A549 (cell line): ENCODE measurements at regions not wholly inside any gene's neighbourhood (a gene's known extent, or its start where the extent isn't known, plus 50 kb on each side); places are given as distances from the start of the nearest gene placed in this dataset.

Experiments
- CEBPB ChIP-seq, 2 experiments: fragments of >200 bp in 1 of 2; sonication (Bioruptor Twin) in 1 of 2; formaldehyde crosslinking in 1 of 2; IDR thresholded peaks; 2 replicates each; pipeline ENCODE4 v1.6.1; 2012 to 2016
- EP300 ChIP-seq, 2 experiments: fragments of >200 bp; sonication (Bioruptor Twin); formaldehyde crosslinking; IDR thresholded peaks; 2 replicates in 1 of 2; 3 replicates in 1 of 2; pipeline ENCODE4 v1.6.1; 2016 to 2017
- HOXA7 ChIP-seq: fragments of 250-450 bp; sonication (Bioruptor Pico); IDR thresholded peaks from 2 replicates; pipeline ENCODE4 v1.5.0; 2020; ENCODE audit warnings: mild to moderate bottlenecking, moderate library complexity
- MAZ ChIP-seq: fragments of 150-350 bp; IDR thresholded peaks from 2 replicates; pipeline ENCODE4 v1.6.1; 2014; ENCODE audit warnings: antibody characterized with exemption, low read depth, low read length, borderline replicate concordance
- MYC ChIP-seq: IDR thresholded peaks from 2 replicates; pipeline ENCODE4 v1.6.1; 2012; ENCODE audit warnings: mild to moderate bottlenecking, inconsistent platforms, low read length, improper control_type of control experiment, borderline replicate concordance
- NFE2L2 ChIP-seq: fragments of 150-350 bp; conservative IDR thresholded peaks from 2 replicates; pipeline ENCODE4 v1.6.1; 2014; ENCODE audit warnings: low read length
- POLR2A ChIP-seq: IDR thresholded peaks from 2 replicates; pipeline ENCODE4 v1.6.1; 2012; ENCODE audit warnings: mild to moderate bottlenecking, low read length
- RAD21 ChIP-seq, 2 experiments: fragments of >200 bp in 1 of 2; sonication (Bioruptor Twin) in 1 of 2; formaldehyde crosslinking in 1 of 2; IDR thresholded peaks in 1 of 2; conservative IDR thresholded peaks in 1 of 2; 2 replicates in 1 of 2; 3 replicates in 1 of 2; pipeline ENCODE4 v1.6.1; 2012 to 2018; ENCODE audit warnings: inconsistent platforms in 1 of 2
- TF ChIP-seq, protein P1 (sequence below): fragments of >200 bp; sonication (Bioruptor Twin); formaldehyde crosslinking; IDR thresholded peaks from 3 replicates; pipeline ENCODE4 v1.5.1; 2016
- TF ChIP-seq, protein P2 (sequence below): fragments of 250-450 bp; sonication (Bioruptor Pico); IDR thresholded peaks from 2 replicates; pipeline ENCODE4 v1.5.0; 2021; ENCODE audit warnings: mild to moderate bottlenecking, moderate library complexity, borderline replicate concordance

DNA sequence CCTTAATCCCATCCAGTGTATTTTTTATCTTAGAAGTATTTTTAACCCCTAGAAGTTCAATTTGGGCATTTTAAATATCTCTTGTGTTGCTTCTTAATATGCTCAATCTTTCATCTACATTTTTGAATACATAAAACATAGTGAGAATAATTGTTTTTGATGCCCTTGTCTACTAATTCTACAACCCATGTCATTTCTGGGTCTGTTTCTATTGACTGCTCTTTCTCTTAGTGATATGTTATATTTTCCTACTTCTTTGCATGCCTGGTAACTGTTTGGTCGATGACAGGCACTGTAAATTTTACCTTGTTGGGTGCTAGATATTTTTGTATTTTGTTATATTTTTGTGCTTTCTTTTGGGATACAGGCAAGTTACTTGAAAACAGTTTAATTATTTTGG, 56.3 kb downstream of the CYTL1 start:
- TF ChIP-seq, protein P1, sequence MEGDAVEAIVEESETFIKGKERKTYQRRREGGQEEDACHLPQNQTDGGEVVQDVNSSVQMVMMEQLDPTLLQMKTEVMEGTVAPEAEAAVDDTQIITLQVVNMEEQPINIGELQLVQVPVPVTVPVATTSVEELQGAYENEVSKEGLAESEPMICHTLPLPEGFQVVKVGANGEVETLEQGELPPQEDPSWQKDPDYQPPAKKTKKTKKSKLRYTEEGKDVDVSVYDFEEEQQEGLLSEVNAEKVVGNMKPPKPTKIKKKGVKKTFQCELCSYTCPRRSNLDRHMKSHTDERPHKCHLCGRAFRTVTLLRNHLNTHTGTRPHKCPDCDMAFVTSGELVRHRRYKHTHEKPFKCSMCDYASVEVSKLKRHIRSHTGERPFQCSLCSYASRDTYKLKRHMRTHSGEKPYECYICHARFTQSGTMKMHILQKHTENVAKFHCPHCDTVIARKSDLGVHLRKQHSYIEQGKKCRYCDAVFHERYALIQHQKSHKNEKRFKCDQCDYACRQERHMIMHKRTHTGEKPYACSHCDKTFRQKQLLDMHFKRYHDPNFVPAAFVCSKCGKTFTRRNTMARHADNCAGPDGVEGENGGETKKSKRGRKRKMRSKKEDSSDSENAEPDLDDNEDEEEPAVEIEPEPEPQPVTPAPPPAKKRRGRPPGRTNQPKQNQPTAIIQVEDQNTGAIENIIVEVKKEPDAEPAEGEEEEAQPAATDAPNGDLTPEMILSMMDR = no peak
- no peak for TF ChIP-seq NFE2L2
- no peak for TF ChIP-seq HOXA7 (CRISPR knock-in tag)
- no peak for TF ChIP-seq MYC
- TF ChIP-seq CEBPB (IDR thresholded peaks at IDR 0.05) = no peak
- no peak for TF ChIP-seq POLR2A
- no peak for TF ChIP-seq EP300 (IDR thresholded peaks at IDR 0.05)
- TF ChIP-seq, protein P2, sequence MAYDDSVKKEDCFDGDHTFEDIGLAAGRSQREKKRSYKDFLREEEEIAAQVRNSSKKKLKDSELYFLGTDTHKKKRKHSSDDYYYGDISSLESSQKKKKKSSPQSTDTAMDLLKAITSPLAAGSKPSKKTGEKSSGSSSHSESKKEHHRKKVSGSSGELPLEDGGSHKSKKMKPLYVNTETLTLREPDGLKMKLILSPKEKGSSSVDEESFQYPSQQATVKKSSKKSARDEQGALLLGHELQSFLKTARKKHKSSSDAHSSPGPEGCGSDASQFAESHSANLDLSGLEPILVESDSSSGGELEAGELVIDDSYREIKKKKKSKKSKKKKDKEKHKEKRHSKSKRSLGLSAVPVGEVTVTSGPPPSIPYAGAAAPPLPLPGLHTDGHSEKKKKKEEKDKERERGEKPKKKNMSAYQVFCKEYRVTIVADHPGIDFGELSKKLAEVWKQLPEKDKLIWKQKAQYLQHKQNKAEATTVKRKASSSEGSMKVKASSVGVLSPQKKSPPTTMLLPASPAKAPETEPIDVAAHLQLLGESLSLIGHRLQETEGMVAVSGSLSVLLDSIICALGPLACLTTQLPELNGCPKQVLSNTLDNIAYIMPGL (CRISPR knock-in tag) = no peak
- no peak for TF ChIP-seq MAZ
- no peak for TF ChIP-seq RAD21 (conservative IDR thresholded peaks at IDR 0.05 in 1 of 2, IDR thresholded peaks at IDR 0.05 in 1 of 2)
